NCI-H2081 treated with DMSO at 0.1 percent for 48 hours (cell line): ENCODE measurements at regions not wholly inside any gene's neighbourhood (a gene's known extent, or its start where the extent isn't known, plus 50 kb on each side); places are given as distances from the start of the nearest gene placed in this dataset.
A peak's percentile ranks its signal among the peaks of the same experiment; 100 is the strongest.

Experiments used
- DNase-seq: peaks from one replicate; lab custom pipeline; 2025; lab: John Stamatoyannopoulos, UW

DNA sequence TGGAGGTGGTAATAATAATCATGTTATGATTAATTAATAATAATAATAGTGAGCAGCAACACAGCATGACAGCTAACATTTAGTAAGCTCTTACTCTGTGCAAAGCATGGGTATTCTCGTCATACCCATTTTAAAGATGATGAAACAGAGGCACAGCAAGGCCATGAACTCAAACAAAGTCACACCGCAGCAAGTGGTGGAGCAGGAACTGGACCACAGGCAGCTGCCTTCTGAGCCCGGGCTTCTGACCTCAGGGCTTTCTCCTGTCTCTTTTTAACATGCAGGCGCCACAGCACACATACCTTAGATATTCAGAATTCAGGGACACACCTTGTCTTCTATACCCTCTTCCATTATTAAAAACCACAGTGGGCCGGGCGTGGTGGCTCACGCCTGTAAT lies 50.7 kb upstream of the SPATA12 start:
- DNase-seq = no peak

DNA sequence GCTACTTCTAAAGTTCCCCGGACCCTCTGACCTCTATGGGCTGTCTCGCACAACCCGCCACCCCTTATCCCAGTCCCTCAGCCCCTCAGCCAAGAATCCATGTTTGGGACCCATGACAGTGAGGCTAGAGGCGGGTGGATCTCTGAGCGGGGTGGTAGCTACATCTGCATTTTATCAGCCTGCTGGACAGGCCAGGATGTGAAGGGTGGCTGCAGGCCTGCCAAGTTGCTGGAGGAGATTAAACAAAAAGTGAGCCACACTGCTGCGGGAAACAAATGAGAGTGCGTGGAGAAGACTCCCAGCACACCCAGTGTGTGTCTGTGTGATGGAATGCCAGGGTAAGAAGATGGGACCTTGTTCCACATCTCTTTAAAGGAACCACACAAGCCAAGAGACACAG lies 51.1 kb upstream of the SPATA12 start:
- no peak for DNase-seq

DNA sequence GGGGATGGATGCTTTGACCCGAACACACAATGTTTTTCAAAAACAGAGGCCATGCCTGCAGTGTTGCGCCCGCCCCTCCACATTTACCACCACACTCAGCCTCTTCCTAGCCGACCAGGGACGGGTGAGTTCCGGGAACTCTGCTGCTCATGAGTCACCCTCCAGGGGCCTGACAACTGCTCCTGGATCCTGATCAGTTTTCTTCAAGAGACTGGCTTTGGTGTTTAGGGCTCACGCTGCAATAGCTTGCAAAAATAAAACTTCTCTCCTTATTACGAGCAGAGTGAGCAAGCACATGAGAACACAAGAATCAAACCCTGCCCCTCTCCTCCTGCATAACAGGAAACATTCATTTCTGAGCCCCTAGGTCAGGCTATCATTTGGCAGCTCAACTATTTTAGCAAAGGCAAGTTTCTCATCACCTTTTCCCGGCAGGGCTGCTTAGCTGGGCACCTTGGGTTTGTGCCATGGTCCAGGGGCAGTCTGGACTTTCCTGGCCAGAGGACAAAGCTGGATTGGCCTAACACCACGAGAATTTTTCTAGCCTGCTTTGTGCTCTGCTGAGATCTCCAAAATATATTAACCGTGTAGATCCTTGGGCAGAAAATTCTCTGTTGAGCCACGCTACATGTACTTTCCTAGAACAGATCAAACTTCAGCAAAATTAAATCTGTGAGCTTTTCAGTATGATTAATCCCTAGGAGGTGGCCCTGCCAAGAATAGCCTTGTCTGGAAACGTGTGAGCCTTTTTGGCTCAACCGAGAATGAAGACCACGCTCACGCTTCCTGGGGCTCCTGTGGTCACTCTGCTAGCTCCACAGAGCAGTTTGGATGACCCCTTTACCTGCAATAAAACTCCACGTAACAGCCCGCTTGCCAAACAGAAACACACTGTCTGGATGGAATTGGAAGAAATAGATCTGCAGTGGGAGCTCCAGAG lies 52.7 kb upstream of the SPATA12 start:
- no peak for DNase-seq

DNA sequence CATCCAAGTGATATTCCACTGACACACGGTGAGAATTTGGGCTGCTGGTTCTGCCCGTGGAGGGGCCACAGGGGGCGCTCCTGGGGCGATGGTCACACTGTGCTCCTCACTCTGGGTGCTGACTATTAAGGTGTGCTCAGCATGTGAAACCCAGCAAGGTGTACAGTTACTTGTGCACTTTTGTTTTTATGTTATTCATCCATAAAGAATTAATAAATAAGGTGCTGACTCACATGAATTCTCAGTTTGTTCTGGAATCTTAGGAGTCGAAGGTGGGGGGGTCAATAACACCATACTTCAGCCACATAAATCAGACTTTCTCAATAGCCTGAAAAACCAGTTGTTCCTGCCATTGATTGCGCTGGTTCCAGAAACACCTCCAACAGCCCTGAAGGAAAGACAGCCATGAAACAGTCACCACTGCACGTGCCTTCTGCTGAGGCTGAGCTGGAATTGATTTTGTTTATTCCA lies 53.5 kb upstream of the SPATA12 start:
- no peak for DNase-seq

DNA sequence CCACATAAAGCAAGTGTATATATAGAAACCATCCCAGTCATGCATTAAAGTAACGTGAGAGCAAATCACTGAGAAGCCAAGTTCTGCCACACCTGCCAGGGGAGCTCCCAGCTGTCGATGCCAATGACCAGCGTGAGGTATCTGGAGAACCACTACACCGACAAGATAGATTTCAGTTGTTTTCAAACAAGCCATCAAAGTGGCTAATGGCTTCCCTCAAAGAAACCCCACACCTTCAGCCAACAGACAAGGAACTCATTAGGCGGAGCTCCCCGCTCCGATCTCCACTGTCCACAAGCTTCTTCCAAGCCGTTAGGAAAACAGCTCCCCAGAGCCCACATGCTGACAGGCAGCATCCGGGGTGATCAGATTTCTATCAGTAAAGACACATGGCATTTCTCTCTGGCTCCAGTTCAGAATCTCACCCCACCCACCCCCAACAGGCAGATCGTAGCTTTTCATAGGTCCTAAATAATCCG lies 54.2 kb upstream of the SPATA12 start:
- no peak for DNase-seq

DNA sequence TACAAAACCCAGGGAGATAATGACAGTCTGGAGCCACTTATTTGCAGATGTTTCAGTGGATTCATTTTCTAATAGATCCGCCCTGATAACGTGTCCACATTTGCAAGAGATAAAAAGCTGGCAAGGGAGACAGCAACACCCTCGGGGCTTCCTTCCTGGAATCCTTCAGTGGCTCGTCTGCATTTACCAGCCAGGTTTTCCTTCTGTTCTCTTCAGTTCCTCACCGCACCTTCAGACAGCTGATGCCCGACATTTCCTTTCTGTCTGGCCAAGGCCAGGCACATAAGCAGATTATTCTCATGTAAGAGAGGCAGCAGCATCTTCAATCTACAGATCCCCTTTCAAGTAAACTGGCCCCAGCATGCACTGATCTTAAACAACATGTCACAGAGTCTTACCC lies 56.2 kb upstream of the SPATA12 start:
- no peak for DNase-seq

DNA sequence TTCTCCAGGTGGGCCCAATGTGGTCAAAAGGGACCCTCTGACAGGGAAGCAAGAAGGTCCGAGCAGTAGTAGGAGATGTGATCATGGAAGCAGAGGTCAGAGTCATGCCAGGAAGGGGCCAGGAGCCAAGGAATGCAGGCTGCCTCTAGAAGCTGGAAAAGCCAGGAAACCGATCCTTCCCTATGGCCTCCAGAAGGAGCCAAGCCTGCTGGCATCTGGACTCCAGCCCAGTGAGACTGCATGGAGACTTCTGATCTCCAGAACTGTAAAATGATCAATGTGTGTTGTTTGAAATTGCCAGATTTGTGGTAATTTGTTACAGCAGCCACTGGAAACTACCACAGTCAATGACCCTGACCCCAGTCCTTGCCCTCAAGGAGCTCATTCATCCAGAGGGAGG lies 56.8 kb upstream of the SPATA12 start:
- DNase-seq = no peak

DNA sequence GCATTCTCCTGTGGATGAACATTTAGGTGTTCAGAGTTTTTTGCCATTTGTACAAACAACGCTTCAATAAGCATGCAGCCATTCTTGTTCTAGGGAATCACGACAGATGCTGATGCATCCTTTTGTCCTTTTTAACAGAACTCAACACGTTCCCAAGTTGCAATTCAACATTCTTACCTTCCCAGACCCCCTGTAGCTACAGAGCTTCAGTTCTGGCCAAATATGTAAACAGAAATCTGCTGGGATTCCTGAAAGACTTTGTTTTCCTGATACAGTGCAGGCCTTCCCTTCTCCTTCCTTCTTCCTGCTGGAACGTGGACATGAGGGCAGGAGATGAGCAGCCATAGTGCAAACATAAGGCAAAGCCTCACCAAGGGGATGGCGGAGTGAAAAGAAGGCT lies 59.1 kb upstream of the SPATA12 start:
- DNase-seq = no peak

DNA sequence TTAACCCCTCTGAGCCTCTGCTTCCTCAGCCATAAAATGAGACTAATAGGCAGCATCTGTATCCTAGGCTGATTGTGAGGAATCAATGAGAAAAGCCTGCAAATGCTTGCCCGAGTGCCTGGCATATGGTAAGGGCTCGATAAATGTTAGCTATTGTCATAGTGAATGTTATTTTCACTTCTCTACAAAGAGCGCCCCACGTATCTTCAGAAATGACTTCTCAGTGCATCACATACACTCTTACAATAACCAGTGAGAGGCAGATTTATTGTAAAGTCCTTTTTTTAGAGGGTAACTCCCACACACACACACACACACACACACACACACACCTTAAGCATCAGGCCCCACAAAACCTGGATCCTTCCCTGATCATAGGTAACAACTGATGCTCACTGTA lies 60.5 kb upstream of the SPATA12 start:
- DNase-seq = no peak

DNA sequence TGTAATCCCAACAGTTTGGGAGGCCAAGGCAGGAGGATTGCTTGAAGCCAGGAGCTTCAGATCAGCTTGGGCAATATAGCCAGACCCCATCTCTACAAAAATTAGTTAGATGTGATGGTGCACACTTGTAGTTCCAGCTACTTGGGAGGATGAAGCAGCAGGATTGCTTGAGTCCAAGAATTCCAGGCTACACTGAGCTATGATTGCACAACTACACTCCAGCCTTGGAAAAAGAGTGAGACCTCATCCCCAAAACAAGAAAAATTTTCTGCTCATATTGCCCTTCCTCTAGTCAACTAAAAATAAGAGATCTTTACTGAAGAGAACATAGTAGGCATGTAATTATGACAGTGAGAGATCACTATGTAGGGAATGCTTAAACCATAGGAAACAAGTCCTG lies 60.9 kb upstream of the SPATA12 start:
- no peak for DNase-seq

DNA sequence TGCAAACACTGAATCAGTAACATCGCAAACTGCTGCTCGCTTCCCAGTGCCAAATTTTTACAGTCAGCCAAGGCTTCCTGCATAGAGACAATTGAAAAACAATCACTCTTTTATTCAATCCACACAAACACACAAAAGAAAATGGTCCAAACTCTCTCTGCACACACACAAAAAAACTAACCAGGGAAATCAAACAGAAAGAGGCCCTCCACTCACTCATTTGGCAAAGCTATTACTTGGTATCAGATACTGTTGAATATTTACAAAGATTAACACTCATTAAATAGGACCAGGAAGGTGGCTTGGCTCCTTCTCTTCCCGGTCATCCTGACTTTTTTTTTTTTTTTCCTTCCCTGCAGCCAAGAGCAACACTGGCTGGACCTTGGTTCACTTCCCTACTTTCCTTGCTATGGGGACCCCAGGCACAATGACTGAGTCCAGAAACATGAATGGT lies 62.4 kb upstream of the SPATA12 start:
- DNase-seq = no peak

DNA sequence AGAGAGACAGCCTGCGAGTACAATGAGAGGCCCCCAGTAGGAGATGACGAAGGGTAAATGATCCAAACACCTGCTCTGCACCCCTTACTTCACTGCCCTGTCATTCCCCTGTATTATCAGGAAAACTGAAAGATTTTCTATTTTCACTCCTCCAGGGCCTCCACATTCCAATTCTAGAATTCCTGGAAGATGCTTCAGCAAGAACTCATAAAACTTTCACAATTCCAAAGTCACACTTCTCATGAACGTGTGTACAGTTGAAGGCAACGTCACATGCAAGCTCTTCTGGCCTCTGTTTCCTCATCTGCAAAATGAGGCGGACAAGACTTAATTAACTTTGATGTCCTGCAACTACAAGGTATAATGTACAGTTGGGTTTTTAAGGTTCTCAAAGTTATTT lies 62.8 kb upstream of the SPATA12 start:
- DNase-seq = no peak

DNA sequence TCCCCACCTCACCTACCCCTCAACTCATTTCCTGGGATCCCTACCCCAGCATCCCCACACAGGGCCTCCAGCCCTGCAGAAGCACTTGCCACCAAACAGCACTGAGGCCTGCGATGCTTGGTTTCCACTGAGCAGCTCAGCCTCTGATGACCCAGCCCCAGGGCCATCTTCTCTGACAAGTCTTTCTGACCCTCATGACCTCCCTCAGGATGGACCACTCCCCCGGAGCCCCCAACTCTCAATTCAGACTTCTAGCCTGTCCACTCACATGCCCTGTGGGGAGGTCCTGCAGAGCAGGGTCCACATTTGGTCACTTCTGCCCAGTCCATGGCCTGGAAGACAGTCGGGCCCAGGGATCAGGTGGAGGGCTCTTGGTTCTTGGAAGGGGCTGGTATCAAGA lies 63.4 kb upstream of the SPATA12 start:
- no peak for DNase-seq

DNA sequence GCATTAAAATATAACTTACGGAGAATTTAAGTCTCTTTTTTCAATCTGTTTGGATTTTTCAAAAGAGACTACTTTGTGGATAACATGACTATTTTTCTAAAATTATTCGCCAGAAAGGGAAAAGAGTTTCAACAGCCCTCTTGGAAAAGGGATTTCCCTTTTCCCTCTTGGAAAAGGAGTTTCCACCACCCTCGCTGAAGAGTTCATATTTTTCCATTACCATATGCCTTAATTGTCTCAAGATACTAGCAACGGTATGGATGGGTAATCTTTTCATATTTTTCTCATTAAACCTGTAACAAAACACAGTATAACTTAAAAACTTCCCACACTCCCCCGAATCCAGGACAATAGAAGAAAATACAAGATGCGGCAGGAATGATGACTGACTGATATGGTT lies 66.1 kb upstream of the SPATA12 start:
- no peak for DNase-seq

DNA sequence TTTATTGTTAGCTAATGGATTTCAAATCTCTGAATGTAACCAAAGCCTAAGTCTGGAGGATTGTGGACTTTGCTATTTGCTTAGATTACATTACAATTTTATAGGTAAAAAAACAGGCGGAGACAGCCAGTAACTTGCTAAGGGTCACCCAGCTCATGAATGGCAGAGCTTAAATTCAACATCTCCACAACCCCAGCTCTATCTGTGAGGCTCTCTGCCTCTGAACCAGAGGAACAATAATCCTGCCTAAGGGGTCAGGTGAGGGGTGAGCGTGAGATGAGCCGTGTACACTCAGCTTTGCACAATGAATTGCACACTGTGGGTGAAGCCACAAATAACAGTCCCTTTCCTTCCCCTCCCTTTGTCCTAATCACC lies 69.8 kb upstream of the SPATA12 start:
- no peak for DNase-seq

DNA sequence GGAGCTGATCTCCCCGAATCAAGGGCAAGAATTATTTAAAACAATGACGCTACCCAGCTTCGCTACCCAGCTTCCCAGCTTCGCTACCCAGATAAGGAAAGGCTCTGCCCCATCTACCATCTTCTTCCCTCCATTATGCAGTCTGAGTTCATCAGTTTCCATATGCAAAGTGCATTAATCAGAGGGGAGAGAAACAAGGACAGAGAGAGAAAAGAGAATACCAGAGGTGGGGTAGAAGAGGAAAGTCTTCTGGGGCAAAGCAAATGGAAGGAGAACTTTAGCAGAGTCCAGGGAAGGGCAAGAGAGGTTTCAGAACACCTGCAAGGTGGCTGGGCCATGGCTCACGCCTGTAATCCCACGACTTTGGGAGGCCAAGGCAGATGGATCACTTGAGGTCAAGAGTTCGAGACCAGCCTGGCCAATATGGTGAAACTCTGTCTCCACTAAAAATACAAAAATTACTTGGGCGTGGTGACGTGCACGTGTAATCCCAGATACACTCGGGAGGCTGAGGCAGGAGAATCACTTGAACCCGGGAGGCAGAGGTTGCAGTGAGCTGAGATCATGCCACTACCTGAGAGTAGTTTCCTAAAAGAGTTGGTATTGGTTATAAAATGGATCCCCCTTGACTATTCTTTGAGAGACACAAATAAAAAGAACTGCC lies 70.4 kb upstream of the SPATA12 start:
- no peak for DNase-seq

DNA sequence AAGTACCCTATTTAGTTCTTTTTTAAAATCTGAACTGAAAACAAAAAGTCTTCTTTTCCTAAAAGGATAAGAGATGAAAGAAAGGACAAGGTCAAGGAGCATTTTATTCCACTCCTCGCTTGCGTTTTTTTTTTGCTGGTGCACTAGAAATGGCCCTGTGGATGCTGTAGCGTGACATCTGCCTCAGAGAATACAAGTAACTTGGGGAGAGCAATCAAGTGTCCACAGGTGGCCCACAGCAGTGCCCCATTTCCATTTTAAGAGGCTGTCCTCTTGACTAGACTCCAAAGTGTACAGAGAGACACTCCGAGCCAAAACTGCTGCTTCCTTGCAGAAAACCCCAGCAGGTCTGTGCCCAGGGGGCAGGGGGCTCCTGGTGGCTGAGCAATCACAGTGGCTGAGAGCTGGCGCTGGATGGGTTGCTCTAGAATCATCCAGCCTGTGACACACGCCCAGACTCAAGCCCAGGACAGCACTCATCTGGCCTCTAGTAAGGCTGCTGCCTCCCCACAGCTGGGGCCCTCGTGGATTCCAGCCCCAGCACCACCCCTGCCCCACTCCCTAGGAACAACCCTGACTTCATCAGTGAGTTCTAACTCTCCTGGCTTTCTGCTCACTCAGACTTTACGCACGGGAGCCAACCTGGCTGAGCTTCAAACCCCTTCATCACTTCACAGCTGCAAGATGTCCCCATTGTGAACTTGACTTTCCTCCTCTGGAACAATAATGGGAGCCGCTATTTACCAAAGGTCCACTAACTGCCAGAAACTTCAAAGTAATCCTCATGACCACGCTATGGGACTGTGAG lies 71.1 kb upstream of the SPATA12 start:
- DNase-seq = no peak

DNA sequence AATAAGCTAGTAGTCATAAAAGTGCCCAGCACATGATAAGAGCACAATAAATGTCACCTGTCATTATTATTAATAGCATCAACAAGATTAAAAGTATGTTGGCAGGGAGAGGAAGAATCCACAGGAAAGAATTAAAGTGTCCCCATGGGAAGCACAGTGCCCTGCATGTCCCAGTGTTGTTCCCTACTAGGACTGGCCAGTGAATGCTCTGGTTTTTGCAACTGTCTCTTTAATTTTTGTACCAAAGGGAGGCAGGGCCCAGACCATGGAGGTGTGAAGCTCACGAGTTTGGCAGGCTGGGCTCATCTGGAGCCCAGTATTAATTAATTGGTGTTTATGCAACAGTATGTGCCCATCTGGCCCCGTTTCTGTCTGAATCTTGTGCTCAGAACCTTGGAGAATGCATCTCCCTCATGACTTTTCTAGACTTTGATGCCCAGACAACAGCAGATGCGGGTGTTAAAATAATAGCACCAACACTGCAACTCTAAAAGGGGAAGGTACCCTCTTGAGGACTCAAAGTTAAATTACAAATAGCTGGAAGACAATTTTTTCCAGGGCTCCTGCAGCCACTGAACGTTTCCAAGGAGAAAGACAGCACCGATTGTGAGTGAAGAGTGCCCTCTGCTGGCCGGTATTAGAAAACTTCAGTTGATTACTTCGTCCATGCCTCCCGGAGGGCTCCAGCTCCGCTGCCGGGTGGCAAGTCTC lies 71.9 kb upstream of the SPATA12 start:
- peak; percentile 14 for DNase-seq

DNA sequence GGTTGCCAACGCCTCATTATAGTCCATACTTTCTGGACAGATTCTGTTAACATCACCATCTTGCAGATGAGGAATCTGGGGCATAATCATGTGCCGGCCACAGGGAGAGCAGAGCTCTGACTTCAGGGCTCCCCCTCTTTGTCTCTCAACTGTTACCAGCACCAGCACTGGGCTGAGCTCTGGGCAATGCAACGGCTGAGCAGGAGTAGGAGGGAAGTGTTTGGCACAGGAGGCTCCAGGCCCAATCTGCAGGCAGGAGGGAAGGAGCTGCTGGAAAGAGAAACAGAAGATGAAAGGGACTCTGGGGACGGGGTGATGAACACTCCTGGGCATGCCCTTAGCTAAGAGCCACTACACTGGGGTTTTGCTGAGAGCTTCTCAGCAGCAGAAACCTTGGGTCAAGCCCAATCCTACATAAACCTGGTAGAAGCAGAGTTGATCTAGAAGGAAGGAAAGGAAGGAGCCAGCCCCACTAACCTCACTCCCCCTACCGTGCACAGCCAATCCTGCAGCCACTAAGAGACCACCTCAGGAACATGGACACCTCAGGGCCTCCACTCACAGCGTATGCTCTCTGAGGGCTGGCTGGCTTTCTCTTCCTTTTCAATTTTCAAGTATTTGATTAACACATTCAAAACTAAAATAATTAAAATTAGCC lies 73.1 kb upstream of the SPATA12 start:
- DNase-seq = no peak

DNA sequence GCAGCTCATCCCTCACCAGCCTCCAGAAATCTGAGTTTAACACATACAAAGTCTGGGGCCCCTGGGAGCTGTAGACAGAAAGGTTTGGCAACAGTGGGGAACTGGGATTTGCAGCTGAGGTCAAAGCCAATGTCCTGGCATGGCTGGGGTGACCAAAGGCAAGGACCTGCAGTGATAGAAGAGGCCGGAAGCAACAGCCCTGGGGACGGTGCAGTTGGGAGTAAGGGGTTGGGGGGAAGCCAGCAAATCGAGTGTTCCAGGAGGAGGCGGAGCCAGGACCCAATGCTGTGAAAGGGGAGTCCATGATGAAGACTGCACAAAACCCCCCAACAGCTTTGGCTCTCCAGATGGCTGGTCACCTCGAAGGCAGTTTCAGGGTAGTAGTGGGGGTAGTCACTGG lies 74.1 kb upstream of the SPATA12 start:
- DNase-seq = no peak

DNA sequence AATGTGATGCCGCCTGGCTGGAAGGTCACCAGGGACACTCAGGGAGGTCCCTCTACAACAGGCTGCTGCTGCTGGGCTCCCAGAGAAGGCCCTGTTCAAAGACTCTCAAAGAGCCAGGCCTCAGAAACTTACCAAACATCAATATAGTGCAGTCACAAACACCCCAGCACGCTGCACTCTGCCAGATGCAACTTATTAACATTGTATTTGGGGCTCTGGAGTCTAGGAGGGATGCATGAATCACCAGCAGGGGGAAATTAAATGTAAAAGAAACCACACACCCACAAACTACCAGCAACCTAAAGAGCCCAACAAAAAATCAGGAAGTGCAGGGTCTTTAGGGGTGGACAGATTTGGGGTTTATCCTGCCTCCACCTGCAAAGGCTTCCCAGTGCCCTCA lies 74.6 kb upstream of the SPATA12 start:
- no peak for DNase-seq
